Aorta (tissue), 5 donors: ENCODE measurements at regions not wholly inside any gene's neighbourhood (a gene's known extent, or its start where the extent isn't known, plus 50 kb on each side); places are given as distances from the start of the nearest gene placed in this dataset.

Experiments used
- ATAC-seq: fragments of 200-7000 bp; cut with Tn5 transposase; one replicate; pipeline ENCODE4 v1.9.1; 2022; ENCODE audit warnings: moderate library complexity; ENCODE audit not compliant: low FRiP score
- DNase-seq, 2 donors: peaks; one replicate each; pipeline ENCODE4 v3.0.0-alpha.2; 2020
- H3K27ac ChIP-seq, 2 donors: one replicate each; pipeline ENCODE4 v1.5.1; 2013; ENCODE audit warnings: low read length in 2 of 2, mild to moderate bottlenecking in 2 of 2, moderate library complexity in 2 of 2, control low read depth in 1 of 2, inconsistent platforms in 1 of 2, low read depth in 1 of 2
- H3K27me3 ChIP-seq, 2 donors: one replicate each; pipeline ENCODE4 v1.6.1; 2013; ENCODE audit warnings: control low read depth in 1 of 2, low read length in 1 of 2, mild to moderate bottlenecking in 1 of 2, moderate library complexity in 1 of 2; ENCODE audit not compliant: insufficient read depth in 2 of 2, control insufficient read depth in 1 of 2
- H3K36me3 ChIP-seq, 2 donors: one replicate each; pipeline ENCODE4 v1.6.1; 2013; ENCODE audit warnings: control low read depth in 1 of 2, low read length in 1 of 2, mild to moderate bottlenecking in 1 of 2; ENCODE audit not compliant: insufficient read depth in 2 of 2, control insufficient read depth in 1 of 2
- H3K4me1 ChIP-seq, 2 donors: one replicate each; pipeline ENCODE4 v1.6.1; 2013; ENCODE audit warnings: low read length in 2 of 2, control low read depth in 1 of 2, mild to moderate bottlenecking in 1 of 2, moderate library complexity in 1 of 2; ENCODE audit not compliant: insufficient read depth in 2 of 2, control insufficient read depth in 1 of 2
- H3K4me3 ChIP-seq, 2 donors: one replicate each; pipeline ENCODE4 v1.5.1; 2013; ENCODE audit warnings: low read length in 2 of 2, control low read depth in 1 of 2, mild to moderate bottlenecking in 1 of 2
- H3K9me3 ChIP-seq: one replicate; pipeline ENCODE4 v1.6.1; 2013; ENCODE audit warnings: mild to moderate bottlenecking, low read length; ENCODE audit not compliant: control insufficient read depth
- WGBS, 2 donors: extraction: QIAGEN DNeasy Blood & Tissue Kit; methylation state at CpG; one replicate each; pipeline ENCODE4 v1.1.7; 2013; 5-methylcytosine and 5-hydroxymethylcytosine counted together
- intact Hi-C, 2 donors: fragments of 100-400 bp; cut with DNase I; formaldehyde crosslinking; loops; one replicate each; pipeline versions ENCODE4 v1.14.2 to v1.15.0; 2022
- donor health status: healthy with polysubstance abuse.
- donor health status: Bipolar disorder and iron deficiency.
- donor health status: DM: no; HTN: no; CAD: no.
- donor health status: DM: no; HTN: no; CAD: no.
- donor health status: DM: yes; HTN: yes; CAD: no.

DNA sequence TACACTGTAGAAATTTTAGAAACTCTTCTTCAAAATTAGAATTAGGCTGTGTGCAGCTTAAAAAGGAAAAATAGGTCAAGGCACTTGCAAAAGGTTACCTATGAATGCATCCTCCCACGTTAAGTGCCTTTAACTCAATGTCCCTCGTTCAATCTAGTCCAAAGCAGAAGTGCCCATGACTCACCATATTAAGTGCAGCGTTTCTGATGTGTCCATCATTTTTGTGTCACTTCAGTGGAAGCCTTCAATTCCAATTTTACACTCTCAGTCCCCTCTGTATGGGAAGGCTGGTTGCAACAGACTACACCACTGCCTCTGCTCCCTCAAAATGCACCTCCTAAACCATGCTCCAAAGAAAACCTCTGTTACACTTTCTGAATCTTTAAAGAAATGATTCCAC is 53.4 kb downstream of the FOXB1 start:
- DNase-seq (no peak), ATAC-seq (no peak)
- intact Hi-C loops, result loop anchor here in 1 of 2 donors (10.0 kb wide), 1 partner anchor 57 kb away; no protein-coding TSS in a partner anchor
- Histone ChIP-seq H3K36me3 (no peaks in the 10 kb centered on the region), H3K9me3 (peaks cover 4% of the 10 kb centered on the region), H3K27ac (no peak overlapping the region), H3K27me3 (no peaks in the 10 kb centered on the region), H3K4me1 (no peaks in the 10 kb centered on the region), H3K4me3 (no peak overlapping the region)
- 70 to 76% methylated on average over 3 of the region's 3 CpGs for WGBS, 2 donors

GRCh38 chr15:60059186-60059585 is 55.1 kb downstream of the FOXB1 start:
- peaks cover 8% of the 10 kb centered on the region for H3K9me3 ChIP-seq
- no peak for ATAC-seq
- DNase-seq, result no peak
- intact Hi-C loops, result loop anchor here in 1 of 2 donors (10.0 kb wide), 1 partner anchor 56 kb away; no protein-coding TSS in a partner anchor
- no peaks in the 10 kb centered on the region for H3K4me1 ChIP-seq
- H3K36me3 ChIP-seq, result no peaks in the 10 kb centered on the region
- WGBS, 2 donors, result 87 to 93% methylated on average over 1 of the region's 1 CpG
- no peak overlapping the region for H3K27ac ChIP-seq
- no peaks in the 10 kb centered on the region for H3K27me3 ChIP-seq
- no peak overlapping the region for H3K4me3 ChIP-seq

DNA sequence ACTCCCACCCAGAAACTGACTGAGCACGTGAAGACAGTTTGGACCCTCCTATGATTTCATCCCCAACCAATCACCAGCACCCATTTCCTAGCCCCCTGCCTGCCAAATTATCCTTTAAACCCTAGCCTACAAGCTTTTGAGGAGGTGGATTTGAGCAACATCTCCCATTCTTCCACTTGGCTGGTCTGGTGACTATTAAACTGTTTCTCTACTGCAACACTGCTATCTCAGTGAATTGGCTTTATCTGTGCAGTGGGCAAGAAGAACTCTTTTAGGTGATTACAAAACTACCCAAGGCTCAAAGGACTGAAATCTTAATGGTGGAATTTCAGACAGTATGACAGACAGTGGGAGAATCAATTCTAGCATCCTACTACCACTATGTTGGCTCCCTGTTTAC is 57.6 kb downstream of the FOXB1 start:
- H3K4me3 ChIP-seq, result no peak overlapping the region
- ATAC-seq (no peak), DNase-seq (no peak)
- no peaks in the 10 kb centered on the region for H3K27me3 ChIP-seq
- peaks cover 8% of the 10 kb centered on the region for H3K9me3 ChIP-seq
- no peak overlapping the region for H3K27ac ChIP-seq
- H3K4me1 ChIP-seq, result no peaks in the 10 kb centered on the region
- intact Hi-C loops, result no loop called here
- 91 to 94% methylated on average over 1 of the region's 1 CpG for WGBS, 2 donors
- H3K36me3 ChIP-seq, result no peaks in the 10 kb centered on the region

DNA sequence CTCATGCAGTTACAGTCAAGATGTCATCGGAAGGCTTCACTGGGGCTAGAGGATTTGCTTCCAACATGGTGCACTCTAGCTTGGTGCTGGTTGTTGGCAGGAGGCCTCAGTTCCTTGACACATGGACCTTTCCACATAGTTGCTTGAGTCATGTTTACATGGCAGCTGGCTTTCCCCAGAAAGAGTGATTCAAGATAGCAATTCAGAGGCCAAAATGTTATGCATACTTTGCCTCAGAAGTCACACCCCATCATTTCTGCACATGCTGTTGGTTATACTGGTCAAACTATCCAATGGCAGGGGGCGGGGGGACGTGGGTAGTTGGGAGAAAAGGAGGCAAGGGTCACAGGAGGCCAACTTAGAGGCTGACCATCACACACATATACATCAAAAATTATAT is 58.7 kb downstream of the FOXB1 start:
- 83 to 89% methylated on average over 3 of the region's 3 CpGs for WGBS, 2 donors
- ATAC-seq, result no peak
- Histone ChIP-seq H3K27me3 (no peaks in the 10 kb centered on the region), H3K9me3 (peaks cover 8% of the 10 kb centered on the region), H3K4me3 (no peak overlapping the region), H3K4me1 (no peaks in the 10 kb centered on the region), H3K27ac (no peak overlapping the region), H3K36me3 (no peaks in the 10 kb centered on the region)
- intact Hi-C loops, result no loop called here
- DNase-seq, result no peak

DNA sequence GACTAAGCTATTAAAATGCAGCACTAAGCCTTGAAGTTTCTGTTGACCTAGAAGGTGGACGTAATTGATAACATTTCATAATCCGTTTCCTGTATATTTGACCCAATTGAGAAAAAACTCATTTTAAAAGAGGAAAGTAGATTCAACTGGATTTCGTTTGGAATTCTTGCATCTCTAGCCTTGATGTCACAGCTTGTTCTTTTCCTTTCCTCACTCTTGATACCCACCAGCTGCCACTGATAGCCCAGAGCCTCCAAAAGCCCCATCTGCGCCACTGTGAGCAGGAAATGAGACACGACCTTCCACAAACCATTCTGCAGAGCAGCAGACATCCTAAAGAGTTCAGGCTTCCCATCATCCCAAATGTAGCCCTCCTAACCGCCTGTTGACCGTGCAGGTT is 61.8 kb downstream of the FOXB1 start:
- Histone ChIP-seq H3K27me3 (peaks cover 0 to 1% of the 10 kb centered on the region in 2 donors), H3K36me3 (no peaks in the 10 kb centered on the region), H3K4me1 (no peaks in the 10 kb centered on the region), H3K4me3 (no peak overlapping the region), H3K9me3 (peaks cover 7% of the 10 kb centered on the region), H3K27ac (no peak overlapping the region)
- intact Hi-C loops, result no loop called here
- DNase-seq (no peak), ATAC-seq (no peak)
- WGBS, 2 donors, result 72 to 74% methylated on average over 7 of the region's 7 CpGs

DNA sequence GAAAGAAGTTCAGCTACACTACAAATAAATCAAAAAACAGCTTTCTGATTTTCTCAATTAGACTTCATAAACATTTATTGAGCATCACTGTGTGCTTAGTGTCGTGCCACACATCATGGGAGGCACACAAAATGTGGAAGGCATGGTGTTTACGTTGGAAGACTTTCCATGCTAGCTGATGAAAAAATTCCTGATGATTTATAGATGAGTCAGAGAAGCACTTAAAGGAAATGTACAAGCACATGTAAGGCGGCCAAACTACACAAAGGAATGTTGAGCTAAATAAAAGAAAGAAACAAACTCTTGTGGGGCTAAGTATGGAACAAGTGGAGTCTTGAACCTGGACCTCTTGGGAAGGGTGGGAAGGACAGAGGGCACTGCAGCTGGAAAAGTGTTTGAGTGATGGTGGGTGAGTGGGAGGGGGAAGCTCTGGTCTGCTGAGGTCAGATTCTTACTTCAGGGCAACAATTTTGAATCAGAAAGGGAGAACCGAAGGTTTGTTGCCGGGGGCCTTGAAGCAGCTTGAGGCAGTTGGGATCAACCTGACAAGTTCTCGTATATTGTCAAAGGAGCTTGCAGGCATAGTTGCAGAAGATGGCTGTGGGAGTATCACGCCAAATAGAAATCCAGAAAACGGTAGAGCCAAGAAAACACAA is 66.9 kb downstream of the FOXB1 start:
- H3K27ac ChIP-seq, result no peak overlapping the region
- H3K9me3 ChIP-seq, result peaks cover 7% of the 10 kb centered on the region
- peaks cover 1 to 3% of the 10 kb centered on the region in 2 donors for H3K27me3 ChIP-seq

DNA sequence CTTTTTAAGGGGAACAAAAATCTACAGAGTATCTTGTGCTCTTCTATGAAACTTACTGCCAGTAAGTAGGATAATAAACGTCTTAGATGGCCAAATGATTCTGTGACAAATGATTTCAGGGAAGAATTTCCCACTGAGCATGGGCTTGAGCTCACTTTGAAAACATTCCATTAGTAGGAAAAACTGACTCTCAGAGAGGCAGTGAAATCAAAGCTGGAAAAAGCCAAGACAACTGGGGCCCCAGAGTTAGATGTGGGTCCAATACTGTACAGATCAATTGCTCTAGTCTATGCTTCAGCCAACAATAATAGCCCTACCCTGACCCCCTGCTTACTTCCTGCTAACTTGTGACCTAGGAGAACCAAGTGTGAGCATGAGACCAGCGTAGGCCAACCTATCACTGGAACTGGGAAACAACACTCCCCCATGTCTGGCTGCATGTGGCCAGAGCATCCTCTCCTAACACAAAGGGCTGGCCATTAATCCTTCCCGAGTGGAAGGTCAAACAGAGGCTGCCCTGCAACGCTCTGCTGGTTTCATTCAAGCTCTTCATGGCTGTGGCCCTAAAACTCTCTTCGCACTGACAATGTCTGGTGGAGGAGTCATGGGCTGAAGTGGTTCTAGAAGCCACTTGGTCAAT is 68.8 kb downstream of the FOXB1 start:
- H3K4me1 ChIP-seq, result no peaks in the 10 kb centered on the region
- WGBS, 2 donors, result 42 to 50% methylated on average over 5 of the region's 5 CpGs
- H3K27ac ChIP-seq, result no peak overlapping the region
- intact Hi-C loops, result no loop called here
- peaks cover 7% of the 10 kb centered on the region for H3K9me3 ChIP-seq
- no peaks in the 10 kb centered on the region for H3K36me3 ChIP-seq
- DNase-seq (no peak), ATAC-seq (no peak)
- peaks cover 1 to 3% of the 10 kb centered on the region in 2 donors for H3K27me3 ChIP-seq
- no peak overlapping the region for H3K4me3 ChIP-seq

More for the DNA sequence above, 66.9 kb downstream of the FOXB1 start:
- intact Hi-C loops, result no loop called here
- no peak overlapping the region for H3K4me3 ChIP-seq
- no peaks in the 10 kb centered on the region for H3K4me1 ChIP-seq
- no peak for DNase-seq
- WGBS, 2 donors, result 22 to 27% methylated on average over 8 of the region's 8 CpGs
- H3K36me3 ChIP-seq, result no peaks in the 10 kb centered on the region
- ATAC-seq, result no peak

GRCh38 chr15:60073466-60073840 is 69.3 kb downstream of the FOXB1 start:
- no peaks in the 10 kb centered on the region for H3K4me1 ChIP-seq
- intact Hi-C loops, result no loop called here
- H3K9me3 ChIP-seq, result peaks cover 7% of the 10 kb centered on the region
- no peak overlapping the region for H3K4me3 ChIP-seq
- no peaks in the 10 kb centered on the region for H3K36me3 ChIP-seq
- peaks cover 1 to 3% of the 10 kb centered on the region in 2 donors for H3K27me3 ChIP-seq
- DNase-seq (no peak), ATAC-seq (no peak)
- 76 to 78% methylated on average over 3 of the region's 3 CpGs for WGBS, 2 donors
- H3K27ac ChIP-seq, result no peak overlapping the region
